A673 (cell line): ENCODE measurements at regions not wholly inside any gene's neighbourhood (a gene's known extent, or its start where the extent isn't known, plus 50 kb on each side); places are given as distances from the start of the nearest gene placed in this dataset.

Experiments
- CTCF ChIP-seq: fragments of 300-800, 200-600 bp; sonication (generic); conservative IDR thresholded peaks from 2 replicates; pipeline ENCODE4 v1.5.1; 2017; ENCODE audit warnings: low read depth, mild to moderate bottlenecking, antibody characterized with exemption, low read length, moderate library complexity, mixed read lengths
- EZH2 ChIP-seq: fragments of 200-600 bp; sonication (generic); IDR thresholded peaks from 2 replicates; pipeline ENCODE4 v1.6.1; 2017; ENCODE audit warnings: borderline replicate concordance, low read depth, mild to moderate bottlenecking, mixed read lengths, antibody characterized with exemption, low read length; ENCODE audit not compliant: poor library complexity, severe bottlenecking

GRCh38 chr2:104289651-104290565, 564.0 kb upstream of the POU3F3 start:
- TF ChIP-seq CTCF (no peak), EZH2 (no peak)
